ENCODE measurements at regions not wholly inside any gene's neighbourhood (a gene's known extent, or its start where the extent isn't known, plus 50 kb on each side); places are given as distances from the start of the nearest gene placed in this dataset.

DNA sequence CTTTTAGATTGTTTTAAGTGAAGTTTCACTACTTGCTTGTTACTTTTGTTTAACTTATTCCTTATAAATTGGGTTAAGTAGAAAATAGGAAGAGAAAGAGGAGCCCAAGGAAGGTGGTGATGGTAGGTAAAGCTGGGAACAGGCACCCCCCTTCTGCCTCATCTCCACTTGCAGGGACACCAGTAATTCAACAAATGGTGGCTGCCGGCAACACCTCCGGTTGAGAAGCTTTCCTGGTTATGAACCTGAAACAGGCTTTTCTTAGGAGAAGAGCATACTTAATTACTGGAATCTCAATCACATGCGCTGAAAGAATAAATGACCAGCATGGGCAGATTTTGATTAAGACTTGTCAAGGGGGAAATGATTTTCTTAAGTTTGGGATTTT is 158.9 kb upstream of the ZNF217 start:
- FAIRE-seq (no peak), DNase-seq (ENCODE audit: insufficient read length, low spot score) (no peak)
- TF ChIP-seq POLR2A (IDR thresholded peaks at IDR 0.05; ENCODE audit: low read depth, low read length) = no peak
- no peak for TF ChIP-seq PAX5 (IDR thresholded peaks at IDR 0.05; ENCODE audit: insufficient read depth, low read length, severe bottlenecking)
- TF ChIP-seq TAF1 (IDR thresholded peaks at IDR 0.05; ENCODE audit: low read depth, low read length) = no peak
- no peak for TF ChIP-seq POU2F2 (IDR thresholded peaks at IDR 0.05; ENCODE audit: low read depth, low read length)
- no peak for TF ChIP-seq POLR2AphosphoS5 (IDR thresholded peaks at IDR 0.05; ENCODE audit: low read depth, low read length)
- TF ChIP-seq SPI1 (IDR thresholded peaks at IDR 0.05; ENCODE audit: low read depth, low read length) = no peak

DNA sequence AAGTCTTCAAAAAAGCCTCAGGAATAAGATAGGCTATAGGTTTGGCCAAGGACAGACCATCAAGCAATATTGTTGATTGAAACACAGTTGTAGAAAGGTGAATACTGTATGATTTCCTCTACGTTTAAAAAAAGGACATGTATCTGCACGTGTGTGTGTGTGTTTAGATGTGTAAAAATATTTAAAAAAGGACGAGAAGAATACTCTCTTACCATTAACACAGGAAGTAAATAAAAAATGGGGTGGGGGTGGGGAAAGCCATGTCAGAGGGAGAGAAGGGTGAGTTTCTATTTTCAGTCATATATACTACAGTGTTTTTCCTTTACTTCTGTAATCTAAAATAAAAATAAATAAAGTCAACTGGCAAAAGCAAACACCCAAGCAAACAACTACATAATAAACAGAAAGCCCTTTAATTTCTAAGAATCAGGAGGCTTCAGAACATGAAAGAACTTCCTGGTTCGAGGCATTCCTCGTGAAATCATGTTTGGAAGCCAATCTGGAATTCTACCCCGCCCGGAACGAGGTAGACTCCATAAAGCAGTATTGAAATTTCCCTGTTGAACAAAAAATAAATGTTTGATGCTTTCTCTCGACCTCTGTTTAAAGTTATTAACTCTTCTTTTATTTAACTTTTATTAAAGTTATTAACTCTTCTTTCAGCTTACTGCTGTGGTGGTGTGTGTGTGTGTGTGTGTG is 158.1 kb upstream of the ZNF217 start:
- FAIRE-seq (no peak), DNase-seq (ENCODE audit: insufficient read length, low spot score) (no peak)
- no peak for TF ChIP-seq SPI1 (IDR thresholded peaks at IDR 0.05; ENCODE audit: low read depth, low read length)
- no peak for TF ChIP-seq TAF1 (IDR thresholded peaks at IDR 0.05; ENCODE audit: low read depth, low read length)
- TF ChIP-seq POU2F2 (IDR thresholded peaks at IDR 0.05; ENCODE audit: low read depth, low read length) = no peak
- TF ChIP-seq POLR2AphosphoS5 (IDR thresholded peaks at IDR 0.05; ENCODE audit: low read depth, low read length) = no peak
- TF ChIP-seq POLR2A (IDR thresholded peaks at IDR 0.05; ENCODE audit: low read depth, low read length) = no peak
- TF ChIP-seq PAX5 (IDR thresholded peaks at IDR 0.05; ENCODE audit: insufficient read depth, low read length, severe bottlenecking) = no peak

DNA sequence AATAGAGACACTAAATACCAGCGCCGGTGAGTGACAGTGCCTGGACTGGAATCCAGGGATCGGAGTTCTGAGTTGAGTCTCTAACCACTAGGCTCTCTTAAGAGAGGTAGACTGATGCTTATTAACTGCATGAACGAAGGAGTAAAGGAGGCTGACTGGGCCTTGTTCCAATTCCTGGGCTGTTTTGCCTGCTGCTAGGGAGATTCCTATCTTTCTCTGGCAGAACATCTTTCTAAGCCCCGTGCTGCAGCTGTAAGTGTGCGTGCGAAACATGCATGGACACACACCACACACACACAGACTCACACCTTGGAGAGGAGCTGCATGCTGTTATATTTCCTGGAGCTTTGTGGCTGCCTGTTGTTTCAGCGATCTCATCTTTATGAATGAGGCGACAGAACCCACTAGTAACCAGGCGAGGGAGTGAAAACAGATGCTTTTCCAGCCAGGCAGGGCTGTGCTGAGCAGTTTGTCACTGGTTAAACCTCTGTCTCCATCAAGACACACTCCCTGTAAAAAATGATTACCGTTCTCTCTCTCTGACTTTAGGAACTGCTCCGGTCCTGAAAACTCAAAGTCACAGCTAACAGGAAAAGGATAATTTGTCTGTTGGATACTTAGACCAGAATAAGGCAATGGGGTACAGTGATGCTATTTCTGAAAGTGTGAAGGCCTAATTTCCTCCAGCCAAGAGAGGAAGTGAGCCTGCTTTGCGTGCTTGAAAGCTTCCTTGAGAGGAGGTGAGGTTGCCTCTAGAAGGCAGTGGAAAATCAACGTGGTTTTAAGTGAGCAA is 157.4 kb upstream of the ZNF217 start:
- FAIRE-seq = peak; percentile 87
- TF ChIP-seq TAF1 (IDR thresholded peaks at IDR 0.05; ENCODE audit: low read depth, low read length) (no peak), POU2F2 (IDR thresholded peaks at IDR 0.05; ENCODE audit: low read depth, low read length) (0 out of 2 replicates have a peak, but pooled peaks have one; percentile 38), SPI1 (IDR thresholded peaks at IDR 0.05; ENCODE audit: low read depth, low read length) (peak; percentile 99)
- DNase-seq (ENCODE audit: insufficient read length, low spot score) = no peak

DNA sequence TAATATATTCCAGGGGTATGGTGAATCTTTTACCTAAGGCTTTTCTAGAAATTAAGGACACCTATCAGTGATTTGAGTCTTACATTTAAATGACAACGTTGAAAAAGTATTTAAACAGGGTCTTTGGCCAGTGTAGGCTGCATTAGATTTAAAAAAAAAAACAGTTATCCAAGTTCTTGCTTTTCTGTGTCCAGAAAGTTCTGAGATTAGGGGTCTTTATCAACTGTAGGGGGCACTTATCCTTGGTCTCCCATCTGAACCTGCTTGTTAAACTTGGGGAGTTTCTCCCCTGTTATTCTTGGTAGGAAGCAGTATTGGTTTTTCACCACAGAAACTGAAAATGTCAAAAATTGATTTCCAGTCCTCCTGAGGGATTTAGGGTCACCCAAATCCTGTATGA is 155.9 kb upstream of the ZNF217 start:
- DNase-seq (ENCODE audit: insufficient read length, low spot score) = no peak
- TF ChIP-seq POLR2A (IDR thresholded peaks at IDR 0.05; ENCODE audit: low read depth, low read length) = no peak
- no peak for TF ChIP-seq SPI1 (IDR thresholded peaks at IDR 0.05; ENCODE audit: low read depth, low read length)
- no peak for TF ChIP-seq POU2F2 (IDR thresholded peaks at IDR 0.05; ENCODE audit: low read depth, low read length)
- FAIRE-seq = no peak

GRCh38 chr20:53748821-53749421 is 155.3 kb upstream of the ZNF217 start:
- TF ChIP-seq POLR2AphosphoS5 (IDR thresholded peaks at IDR 0.05; ENCODE audit: low read depth, low read length) (no peak), POU2F2 (IDR thresholded peaks at IDR 0.05; ENCODE audit: low read depth, low read length) (no peak), SPI1 (IDR thresholded peaks at IDR 0.05; ENCODE audit: low read depth, low read length) (no peak), PAX5 (IDR thresholded peaks at IDR 0.05; ENCODE audit: insufficient read depth, low read length, severe bottlenecking) (no peak)
- FAIRE-seq = peak; percentile 75
- DNase-seq (ENCODE audit: insufficient read length, low spot score) = no peak

DNA sequence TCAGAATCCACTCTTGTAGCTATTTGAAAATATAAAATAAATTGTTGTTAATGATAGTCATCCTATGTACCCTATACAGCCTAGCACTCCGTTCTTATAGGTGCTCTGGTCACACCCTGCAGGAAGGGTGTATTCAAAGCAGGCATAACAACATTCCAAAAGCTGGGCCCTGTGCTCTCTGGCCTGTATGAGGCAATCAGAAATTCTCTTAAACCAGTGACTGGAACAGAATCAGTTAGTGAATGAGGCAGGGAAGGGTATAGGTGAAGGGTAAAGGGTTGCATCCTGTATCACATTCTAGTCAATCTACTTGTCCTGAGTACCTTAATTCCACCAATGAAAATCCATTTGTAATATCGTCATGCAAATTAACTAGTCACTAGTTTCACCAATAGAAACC is 154.5 kb upstream of the ZNF217 start:
- TF ChIP-seq POU2F2 (IDR thresholded peaks at IDR 0.05; ENCODE audit: low read depth, low read length) (no peak), SPI1 (IDR thresholded peaks at IDR 0.05; ENCODE audit: low read depth, low read length) (no peak), TAF1 (IDR thresholded peaks at IDR 0.05; ENCODE audit: low read depth, low read length) (no peak), PAX5 (IDR thresholded peaks at IDR 0.05; ENCODE audit: insufficient read depth, low read length, severe bottlenecking) (no peak), POLR2A (IDR thresholded peaks at IDR 0.05; ENCODE audit: low read depth, low read length) (no peak), POLR2AphosphoS5 (IDR thresholded peaks at IDR 0.05; ENCODE audit: low read depth, low read length) (no peak)
- FAIRE-seq (no peak), DNase-seq (ENCODE audit: insufficient read length, low spot score) (no peak)

DNA sequence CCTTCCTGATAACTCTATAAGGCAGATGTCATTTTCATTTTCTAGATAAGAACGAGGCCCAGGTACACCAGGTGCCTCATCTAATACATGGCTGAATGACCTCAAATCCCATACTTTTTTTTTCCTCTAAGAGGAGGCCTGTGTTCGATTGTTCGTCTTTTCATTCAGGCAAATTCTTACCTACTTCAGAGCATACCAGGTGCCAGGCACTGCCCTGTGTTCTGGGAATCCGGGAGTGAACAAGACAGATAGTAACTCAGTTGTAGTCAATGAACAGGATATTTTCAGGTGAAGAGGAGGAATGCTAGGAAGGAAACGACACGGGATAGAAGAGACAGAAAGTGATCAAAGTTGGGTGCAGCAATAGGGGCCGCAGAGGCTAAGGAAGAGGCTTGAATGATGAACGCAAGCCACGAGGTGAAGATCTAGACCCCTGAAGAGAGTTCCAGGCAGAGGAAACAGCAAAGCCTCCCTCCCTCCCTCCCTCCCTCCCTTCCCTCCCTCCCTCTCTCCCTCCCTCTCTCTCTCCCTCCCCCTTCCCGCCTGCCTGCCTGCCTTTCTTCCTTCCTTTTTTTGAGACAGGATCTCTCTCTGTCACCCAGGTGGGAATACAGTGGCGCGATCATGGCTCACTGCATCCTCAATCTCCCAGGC is 150.1 kb upstream of the ZNF217 start:
- FAIRE-seq (no peak), DNase-seq (ENCODE audit: insufficient read length, low spot score) (no peak)
- no peak for TF ChIP-seq SPI1 (IDR thresholded peaks at IDR 0.05; ENCODE audit: low read depth, low read length)
- TF ChIP-seq POLR2AphosphoS5 (IDR thresholded peaks at IDR 0.05; ENCODE audit: low read depth, low read length) = no peak
- no peak for TF ChIP-seq POU2F2 (IDR thresholded peaks at IDR 0.05; ENCODE audit: low read depth, low read length)
- TF ChIP-seq PAX5 (IDR thresholded peaks at IDR 0.05; ENCODE audit: insufficient read depth, low read length, severe bottlenecking) = no peak
- TF ChIP-seq TAF1 (IDR thresholded peaks at IDR 0.05; ENCODE audit: low read depth, low read length) = no peak
- TF ChIP-seq POLR2A (IDR thresholded peaks at IDR 0.05; ENCODE audit: low read depth, low read length) = no peak

DNA sequence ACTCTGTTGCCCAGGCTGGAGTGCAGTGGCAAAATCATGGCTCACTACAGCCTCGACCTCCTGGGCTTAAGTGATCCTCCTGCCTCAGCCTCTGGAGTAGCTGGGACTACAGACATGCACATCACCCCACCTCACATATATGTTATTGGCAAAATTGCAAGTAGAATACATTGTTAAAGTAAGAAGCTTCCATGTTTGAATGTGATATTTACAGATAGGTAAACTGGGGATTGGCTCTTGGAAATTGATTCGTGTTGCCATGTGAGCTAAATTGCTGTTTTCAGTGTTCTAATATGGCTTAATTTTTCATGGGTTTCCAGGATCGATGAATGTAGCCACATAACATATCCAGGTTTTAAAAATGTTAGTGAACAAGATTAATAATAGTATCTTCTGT is 149.0 kb upstream of the ZNF217 start:
- DNase-seq (ENCODE audit: insufficient read length, low spot score) (no peak), FAIRE-seq (no peak)
- TF ChIP-seq POU2F2 (IDR thresholded peaks at IDR 0.05; ENCODE audit: low read depth, low read length) (no peak), POLR2A (IDR thresholded peaks at IDR 0.05; ENCODE audit: low read depth, low read length) (no peak), TAF1 (IDR thresholded peaks at IDR 0.05; ENCODE audit: low read depth, low read length) (no peak), PAX5 (IDR thresholded peaks at IDR 0.05; ENCODE audit: insufficient read depth, low read length, severe bottlenecking) (no peak), POLR2AphosphoS5 (IDR thresholded peaks at IDR 0.05; ENCODE audit: low read depth, low read length) (no peak), SPI1 (IDR thresholded peaks at IDR 0.05; ENCODE audit: low read depth, low read length) (no peak)

DNA sequence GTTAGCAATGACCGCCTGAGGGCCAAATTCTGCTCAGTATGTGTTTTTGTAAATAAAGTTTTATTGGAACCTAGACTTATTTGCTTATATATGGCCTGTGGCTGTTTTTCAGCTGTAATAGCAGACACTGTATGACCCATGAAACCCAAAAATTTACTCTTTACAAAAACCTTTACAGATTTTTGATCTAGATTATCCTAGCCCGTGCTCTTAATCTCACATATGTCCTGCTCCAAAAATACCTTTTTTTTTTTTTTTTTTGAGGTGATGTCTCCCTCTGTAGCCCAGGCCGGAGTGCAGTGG is 148.0 kb upstream of the ZNF217 start:
- FAIRE-seq (no peak), DNase-seq (ENCODE audit: insufficient read length, low spot score) (no peak)
- TF ChIP-seq PAX5 (IDR thresholded peaks at IDR 0.05; ENCODE audit: insufficient read depth, low read length, severe bottlenecking) (no peak), POLR2A (IDR thresholded peaks at IDR 0.05; ENCODE audit: low read depth, low read length) (no peak), POU2F2 (IDR thresholded peaks at IDR 0.05; ENCODE audit: low read depth, low read length) (no peak), TAF1 (IDR thresholded peaks at IDR 0.05; ENCODE audit: low read depth, low read length) (no peak), SPI1 (IDR thresholded peaks at IDR 0.05; ENCODE audit: low read depth, low read length) (no peak), POLR2AphosphoS5 (IDR thresholded peaks at IDR 0.05; ENCODE audit: low read depth, low read length) (no peak)
